ENCODE measurements at regions not wholly inside any gene's neighbourhood (a gene's known extent, or its start where the extent isn't known, plus 50 kb on each side); places are given as distances from the start of the nearest gene placed in this dataset.
"Not testable (repeated sequence)": the region's sequence is repeated elsewhere in the genome, so short reads cannot be mapped to it uniquely, and the experiment has no call there.

DNA sequence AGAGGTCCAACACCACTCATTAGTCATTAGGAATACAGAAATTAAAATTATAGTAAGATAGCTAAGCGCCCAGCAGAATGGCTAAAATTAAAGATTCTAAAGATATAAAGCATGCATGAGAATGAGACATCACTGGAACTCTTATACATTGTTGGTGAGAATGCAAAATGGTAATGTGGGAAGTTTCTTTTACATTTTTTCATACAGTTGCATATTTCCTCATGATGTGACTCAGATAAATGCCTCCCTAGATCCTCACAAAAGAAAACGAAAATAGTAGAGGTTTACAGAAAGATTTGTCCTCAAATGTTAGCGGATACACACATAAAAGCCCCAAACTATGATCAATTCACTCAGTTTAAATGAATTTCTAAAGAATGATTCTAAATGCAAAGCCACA is 633.7 kb upstream of the GJE1 start:
- no peak for DNase-seq (ENCODE audit: low read depth)

DNA sequence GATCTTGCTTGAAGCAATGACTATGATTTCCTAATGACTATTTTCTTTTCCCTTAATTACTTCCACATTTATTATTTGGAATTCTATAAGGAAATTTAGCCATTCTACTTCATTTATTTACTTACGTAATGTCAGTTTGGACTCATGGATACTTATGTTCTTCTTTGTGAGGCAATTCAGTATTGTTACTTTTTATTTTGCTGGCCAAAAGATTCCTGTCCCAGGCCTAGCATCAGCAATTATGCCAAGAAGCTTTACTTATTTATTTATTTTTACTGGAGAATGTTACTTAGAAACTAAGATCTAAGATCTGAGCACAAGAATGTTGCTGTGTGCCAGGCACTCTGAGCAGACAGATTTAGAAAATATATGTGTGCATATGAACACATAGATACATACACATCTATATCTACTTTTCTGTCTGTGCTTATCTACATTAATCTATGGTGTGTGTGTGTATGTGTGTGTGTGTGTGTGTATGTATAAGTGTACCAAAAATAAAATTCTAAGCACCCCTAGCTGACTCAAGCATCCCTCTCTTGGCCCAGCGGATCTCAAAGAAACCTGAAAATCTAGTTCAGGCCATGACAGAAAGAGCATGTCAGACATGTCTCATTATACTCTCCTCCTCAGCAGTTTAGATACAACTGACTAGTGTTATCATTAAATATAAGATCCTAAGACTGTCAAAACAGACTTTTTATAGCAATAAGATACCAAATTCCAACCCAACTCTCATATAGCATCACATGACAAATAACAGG is 640.0 kb upstream of the GJE1 start:
- no peak for DNase-seq (ENCODE audit: low read depth)

DNA sequence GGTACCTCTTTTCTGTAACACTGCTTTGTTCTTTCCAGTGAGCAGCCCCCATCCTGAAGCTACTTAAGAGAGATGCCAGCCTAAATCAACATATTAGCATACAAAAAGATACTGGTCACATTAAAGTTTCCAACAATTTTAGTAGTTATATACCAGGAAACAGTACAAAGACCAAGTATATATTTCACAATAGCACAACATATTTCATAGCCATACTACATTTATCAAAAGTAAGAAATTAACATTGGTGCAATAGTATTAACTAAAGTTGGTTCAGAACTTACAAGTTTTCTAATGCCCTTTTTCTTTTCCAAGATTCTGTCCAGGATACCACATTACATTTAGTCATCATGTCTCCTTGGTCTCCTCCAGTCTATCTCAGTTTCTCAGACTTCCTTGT is 641.0 kb upstream of the GJE1 start:
- no peak for DNase-seq (ENCODE audit: low read depth)

DNA sequence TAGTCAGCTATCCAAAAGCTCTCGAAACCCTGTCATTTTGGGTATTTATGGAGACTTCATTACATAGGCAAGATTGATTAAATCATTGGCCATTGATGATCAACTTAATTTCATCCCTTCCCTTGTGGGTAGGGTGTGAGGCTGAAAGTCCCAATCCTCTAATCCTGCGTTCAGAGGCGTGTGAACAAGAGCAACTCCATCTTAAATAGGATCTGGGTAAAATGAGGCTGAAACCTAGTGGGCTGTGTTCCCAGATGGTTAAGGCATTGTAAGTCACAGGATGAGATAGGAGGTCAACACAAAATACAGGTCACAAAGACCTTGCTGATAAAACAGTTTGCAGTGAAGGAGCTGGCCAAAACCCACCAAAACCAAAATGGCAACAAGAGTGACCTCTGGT is 641.7 kb upstream of the GJE1 start:
- DNase-seq (ENCODE audit: low read depth): no peak

DNA sequence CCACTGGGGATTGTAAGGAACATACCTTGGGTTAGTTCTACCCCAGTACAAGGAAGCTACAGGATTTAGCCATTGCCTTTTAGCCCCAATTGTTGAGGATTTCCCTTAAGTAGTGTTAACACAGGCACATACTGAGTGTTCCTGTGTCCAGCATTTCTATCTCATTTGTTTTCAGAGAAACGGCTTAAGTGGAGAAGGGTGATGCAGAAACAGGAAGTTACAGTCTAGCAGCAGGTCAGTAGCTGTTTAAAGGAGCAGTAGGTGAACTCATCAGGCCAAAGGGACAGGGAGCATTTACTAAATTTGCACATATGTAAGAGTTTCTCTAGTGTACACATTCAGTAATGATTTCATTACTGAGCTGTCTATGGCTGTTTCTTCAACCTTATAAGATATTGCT is 644.2 kb upstream of the GJE1 start:
- no peak for DNase-seq (ENCODE audit: low read depth)

DNA sequence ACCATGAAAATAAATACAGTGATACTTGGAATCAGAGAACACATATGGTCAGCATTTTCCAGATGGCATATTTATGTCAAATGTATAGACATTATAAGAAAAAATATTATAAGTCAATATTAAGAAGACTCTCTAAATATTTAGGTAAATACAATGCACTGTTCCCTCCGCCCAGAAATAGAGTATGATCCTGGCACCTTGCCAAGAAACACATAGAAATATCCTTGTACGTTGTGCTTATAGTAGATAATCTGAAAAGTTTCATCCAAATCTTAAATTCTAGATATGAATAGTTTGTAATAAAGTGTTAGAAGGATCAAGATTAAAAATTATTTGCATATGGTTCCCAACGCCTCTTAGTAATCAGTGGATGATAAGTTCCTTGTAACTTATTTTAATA is 645.8 kb upstream of the GJE1 start:
- no peak for DNase-seq (ENCODE audit: low read depth)

DNA sequence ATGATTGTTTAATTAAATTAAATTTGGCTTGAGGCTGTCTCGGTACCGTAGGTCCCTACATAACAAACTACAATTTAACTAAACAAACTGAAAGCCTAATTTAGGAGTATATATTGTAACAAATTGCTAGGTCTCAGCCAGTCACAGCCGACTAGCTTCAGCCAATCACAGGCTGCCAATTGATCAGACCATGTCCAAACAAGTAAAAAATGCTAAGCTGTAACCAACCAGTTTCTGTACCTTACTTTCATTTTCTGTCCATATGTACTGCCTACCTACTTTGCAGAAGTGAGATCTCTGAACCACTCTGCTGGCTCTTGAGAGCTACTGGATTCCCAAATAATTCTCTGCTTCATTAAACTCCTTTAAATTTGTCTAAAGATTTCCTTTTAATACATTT is 648.0 kb upstream of the GJE1 start:
- no peak for DNase-seq (ENCODE audit: low read depth)

DNA sequence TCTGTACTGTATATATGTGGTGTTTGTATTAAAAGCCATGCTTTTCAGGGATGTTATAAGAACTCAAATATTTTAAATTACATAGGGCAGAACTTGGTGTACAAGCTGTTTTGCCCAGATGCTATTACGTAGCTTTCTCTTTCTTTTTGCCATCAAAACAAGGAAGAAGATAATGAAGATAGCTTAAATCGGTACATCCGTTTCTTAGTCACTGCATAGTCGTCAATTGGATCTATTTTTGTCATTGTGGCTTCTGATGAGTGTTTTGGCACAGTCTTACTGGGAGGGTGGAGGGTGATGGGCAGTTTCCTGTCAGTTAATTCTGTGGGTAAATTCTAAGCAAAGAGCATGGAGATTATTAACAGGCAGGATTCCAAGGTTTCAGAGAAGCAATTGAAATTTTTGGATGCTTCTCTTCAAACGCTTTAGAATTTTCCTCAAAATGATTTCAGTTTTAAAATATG is 649.1 kb upstream of the GJE1 start:
- peak; percentile 30 for DNase-seq (ENCODE audit: low read depth)

DNA sequence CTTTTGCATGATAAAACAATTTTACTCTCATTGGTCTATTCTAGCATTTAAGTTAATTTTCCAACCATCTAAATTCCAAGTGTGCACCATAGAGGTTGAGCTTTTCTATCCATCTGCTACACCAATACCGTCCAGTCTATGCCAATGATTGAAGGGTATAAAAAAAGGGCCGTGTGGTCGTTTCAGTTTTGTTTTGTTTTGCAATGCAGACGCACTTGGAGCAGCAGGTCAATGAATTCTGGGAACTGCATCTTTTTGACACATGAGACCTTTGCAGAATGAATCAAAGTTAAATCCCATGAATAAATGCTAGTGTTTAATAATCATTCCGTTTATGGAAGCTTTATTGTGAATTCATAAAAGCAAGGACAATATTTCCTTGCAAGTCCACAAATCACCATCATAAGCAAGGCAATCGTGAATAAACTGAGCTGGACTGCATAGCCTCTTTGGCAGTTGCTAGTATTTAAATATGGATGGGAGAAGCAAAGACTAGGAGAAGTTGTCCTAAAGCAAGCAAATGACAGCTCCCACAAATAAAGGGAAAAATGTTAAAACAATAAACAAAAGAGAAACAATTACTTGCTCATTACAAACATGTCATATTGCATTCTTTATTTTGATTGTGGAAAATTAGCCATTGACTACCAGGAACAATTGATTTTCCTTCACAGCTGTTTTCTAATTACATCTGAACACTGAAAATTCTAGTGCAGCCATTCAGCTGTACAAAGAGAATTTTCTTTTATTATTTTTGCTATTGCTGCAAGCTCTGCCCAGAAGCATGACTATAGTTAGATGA is 649.7 kb upstream of the GJE1 start:
- DNase-seq (ENCODE audit: low read depth): no peak

DNA sequence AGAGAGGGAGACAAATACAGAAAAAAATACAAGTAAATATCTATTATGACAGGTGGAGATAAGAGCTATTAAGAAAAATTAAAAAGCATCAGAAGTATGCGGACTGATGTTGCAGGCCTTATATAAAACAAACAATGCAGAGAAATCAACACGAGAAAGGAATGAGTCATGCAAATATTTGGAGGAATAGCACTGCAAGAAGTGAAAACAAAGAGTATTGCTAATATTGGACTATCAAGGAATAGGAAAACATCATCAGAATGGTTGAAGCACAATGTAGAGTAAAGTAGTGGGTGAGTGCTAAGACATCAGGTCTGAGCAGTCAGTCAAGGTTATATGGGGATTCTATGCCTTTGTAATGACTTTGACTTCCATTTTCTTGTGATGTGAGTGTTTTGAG is 657.5 kb upstream of the GJE1 start:
- DNase-seq (ENCODE audit: low read depth): no peak

DNA sequence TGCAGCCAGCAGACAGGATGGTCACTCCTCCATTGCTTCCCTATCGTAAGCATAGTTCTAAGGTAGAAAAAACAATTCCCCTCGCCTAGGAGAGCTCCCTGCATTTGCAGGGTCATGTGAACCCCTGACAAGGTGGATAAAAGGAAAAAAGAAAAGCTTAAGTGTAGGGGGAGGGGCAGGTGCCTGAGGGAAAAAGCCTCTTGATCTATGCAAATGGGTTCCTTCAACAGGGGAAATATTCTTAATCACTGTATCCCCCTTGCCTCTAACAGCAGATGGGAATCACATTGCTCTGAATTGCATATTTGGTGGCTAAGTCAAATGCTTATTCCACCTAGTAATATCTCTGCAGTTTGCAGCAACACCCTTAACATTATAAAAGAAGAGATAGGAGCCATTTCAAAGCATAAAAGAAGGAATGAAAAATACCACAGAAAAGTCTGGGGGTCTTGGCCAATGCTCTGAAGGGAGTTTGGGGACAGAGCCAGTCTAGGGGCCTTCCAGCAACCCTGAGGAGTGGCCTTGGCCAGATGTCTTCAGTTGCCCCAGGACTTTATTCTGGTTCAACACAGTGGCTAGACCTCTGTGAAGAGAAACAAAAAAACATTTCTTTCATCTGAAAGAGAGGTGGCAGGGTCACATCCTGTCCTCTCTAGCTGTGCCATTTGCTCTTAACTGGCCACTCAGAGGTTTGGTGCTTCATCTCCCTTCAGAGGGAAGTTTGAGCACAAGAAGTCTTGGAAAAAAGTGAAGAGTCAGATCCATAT is 660.4 kb upstream of the GJE1 start:
- no peak for DNase-seq (ENCODE audit: low read depth)

DNA sequence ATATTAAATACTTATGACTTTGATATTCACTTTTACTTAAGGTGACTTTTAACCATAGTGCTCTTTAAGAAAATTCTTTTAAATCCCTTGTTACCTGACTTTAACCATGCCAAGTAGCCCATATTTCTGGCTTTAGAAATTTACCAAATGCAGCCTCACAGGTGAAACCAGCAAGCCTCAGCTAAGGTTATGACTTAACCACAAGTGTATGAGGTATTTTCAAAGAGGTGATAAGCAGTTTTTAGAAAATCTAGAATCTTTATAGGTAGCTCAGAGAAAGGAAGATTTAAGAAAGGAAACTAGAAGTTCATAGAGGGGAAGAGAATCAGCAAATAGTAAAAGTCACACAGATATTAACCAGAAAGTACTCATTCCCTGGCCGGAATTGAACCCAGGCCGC is 661.9 kb upstream of the GJE1 start:
- no peak for DNase-seq (ENCODE audit: low read depth)

DNA sequence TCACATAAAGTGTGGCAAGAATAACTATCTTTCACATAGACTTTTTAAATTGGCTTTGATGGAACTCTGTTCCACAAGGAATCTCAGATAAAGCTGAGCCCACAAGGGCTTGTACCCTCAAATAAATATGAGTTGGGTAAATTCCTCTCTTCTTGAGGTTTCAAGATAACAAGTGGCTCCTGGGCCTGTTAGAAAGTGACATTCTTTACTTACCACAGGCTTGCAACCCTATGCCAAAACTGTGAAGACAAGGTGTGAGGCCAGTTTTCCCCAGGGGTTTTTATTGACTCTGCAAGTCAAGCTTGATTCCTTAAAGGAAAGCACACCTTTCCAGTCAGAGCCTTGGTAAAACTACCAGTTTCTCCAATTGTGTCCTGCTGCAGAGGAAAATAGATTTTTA is 664.8 kb upstream of the GJE1 start:
- no peak for DNase-seq (ENCODE audit: low read depth)

DNA sequence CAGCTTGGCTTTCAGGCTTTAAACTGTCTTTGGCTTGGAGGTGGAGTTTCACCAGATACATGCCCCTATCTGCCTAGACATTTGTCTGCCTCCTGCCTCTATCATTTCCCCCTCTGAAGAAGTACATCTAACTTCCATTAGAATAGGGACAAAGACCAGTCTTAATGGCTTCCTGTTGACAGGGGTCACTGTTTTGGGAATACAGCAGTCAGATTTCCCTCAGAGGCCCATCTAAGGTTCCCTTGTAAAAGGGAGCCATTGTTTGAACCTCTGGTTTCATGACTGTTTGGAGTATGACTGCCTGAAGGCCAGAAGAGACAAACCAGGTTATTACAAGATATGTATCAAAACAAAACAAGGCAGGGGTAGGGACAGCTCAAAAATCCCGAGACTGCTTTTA is 665.7 kb upstream of the GJE1 start:
- no peak for DNase-seq (ENCODE audit: low read depth)

DNA sequence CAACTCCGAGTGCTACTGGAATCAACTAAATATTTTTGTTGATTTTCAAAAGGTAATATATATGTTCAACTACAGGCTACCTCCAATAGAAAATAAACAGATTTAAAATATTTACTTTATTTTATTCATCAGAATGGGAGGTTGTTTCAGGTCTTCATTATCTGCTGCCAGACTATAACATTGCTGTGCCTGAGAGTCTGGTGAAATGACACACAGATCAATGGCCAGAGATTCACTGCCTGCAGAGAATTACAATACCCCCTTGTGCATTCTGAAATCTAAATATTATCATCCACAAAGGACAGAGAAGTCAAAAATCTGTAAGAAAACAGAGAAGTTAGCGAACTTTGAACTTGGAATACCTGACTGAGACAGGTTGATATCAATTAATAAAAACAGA is 667.8 kb upstream of the GJE1 start:
- no peak for DNase-seq (ENCODE audit: low read depth)

DNA sequence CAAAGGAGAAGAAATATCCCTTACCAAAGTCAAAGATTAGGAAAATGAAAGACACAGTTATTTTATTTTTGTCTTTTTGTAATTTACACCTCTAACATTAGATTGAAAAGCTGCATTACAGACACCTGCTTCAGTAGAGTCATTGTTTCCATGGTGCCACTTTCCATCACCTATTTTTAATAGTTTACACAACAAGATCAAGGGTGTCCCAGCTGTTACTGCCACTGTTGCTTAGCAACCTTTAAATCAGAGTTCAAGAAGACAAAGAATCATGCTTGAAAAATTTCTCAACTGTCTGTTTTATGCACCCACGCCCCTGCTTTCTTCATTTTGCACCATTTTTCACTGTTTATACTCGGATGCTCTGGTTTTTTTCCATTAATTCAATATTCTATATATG is 668.2 kb upstream of the GJE1 start:
- DNase-seq (ENCODE audit: low read depth): no peak

DNA sequence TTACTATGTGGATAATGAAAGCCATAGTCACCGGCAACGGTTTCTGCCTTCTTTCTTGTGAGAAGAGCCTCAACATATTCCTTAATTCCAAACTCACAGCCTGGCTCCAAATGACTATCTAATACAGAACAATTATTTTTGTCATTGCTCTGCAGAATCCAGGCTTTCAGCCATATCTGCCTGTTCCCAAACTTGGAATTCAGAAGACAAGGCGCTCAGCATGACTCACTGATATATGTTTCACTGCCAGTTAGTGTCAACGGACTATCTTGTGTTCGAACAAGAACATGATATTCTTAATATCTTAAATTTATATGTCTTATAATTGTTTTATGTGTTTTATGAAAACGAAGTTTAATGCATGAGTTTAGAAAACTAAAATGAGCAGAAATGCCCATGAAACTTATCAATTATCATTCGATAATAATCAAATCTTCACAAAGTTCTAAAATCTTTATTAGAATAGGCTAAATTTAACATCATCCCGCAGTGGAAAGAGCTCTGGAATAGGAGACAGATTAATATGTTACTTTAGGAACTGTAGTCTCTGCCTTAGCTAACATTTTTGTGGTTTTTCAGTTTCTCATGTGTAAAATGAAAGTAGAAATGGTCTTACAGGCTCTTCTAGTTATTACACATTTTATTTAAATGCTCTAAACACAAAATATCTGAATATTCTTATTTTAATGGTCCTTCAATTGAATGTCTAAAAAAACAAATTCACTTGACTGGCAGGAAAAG is 669.3 kb upstream of the GJE1 start:
- no peak for DNase-seq (ENCODE audit: low read depth)

DNA sequence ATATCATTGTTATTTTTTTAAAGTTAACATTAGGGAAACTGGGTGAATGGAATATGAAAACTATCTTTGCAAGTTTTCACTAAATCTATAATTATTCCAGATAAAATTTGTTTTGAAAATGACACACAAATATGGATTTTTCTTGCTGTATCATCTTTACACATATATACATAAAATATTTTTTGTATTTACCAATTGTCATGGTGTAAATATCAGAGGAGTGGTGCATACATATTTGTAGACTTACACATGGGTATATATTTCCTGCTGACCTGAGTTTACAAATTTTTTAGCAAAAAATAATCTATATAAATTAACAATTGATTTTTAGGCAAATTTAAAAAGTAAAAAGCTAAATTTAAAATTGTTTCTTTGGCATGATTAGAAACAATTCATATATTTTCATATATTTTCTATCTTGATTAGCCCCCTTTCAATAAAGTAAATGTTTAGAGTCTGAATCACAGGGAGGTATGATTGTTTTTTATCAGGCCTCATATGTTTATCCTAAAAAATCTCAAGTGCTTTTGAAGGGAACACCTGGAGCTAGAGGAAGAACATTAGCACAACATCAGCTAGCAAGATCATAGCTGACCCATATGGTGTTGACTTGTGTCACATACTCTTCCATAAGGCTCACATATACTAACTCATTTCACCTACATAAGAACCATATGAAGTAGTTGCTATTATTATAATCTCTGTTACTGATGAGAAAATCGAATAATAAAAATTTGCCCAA is 671.8 kb upstream of the GJE1 start:
- no peak for DNase-seq (ENCODE audit: low read depth)

DNA sequence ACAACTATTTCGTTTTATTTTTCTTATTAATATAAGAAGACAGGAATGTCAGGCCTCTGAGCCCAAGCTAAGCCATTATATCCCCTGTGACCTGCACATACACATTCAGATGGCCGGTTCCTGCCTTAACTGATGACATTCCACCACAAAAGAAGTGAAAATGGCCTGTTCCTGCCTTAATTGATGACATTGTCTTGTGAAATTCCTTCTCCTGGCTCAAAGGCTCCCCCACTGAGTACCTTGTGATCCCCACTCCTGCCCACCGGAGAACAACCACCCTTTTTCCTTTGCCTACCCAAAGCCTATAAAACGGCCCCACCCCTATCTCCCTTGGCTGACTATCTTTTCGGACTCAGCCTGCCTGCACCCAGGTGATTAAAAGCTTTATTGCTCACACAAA is 672.5 kb upstream of the GJE1 start:
- not testable (repeated sequence) for DNase-seq (ENCODE audit: low read depth)

DNA sequence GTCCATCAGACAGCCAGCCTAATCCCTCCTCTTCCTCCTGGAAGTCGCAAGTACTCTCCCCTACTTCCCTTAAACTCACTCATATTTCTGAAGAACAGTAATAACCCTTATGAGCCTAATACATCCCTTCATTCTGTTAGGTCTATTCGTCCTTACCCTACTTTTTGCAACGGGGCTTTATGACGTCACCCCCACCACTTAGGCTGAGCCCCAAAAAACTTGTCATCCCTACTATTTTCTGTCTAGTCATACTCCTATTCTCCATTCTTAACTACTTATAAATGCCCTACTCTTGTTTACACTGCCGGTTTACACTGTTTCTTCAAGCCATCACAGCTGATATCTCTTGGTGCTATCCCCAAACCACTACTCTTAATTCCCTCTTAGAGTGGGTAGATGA is 674.7 kb upstream of the GJE1 start:
- not testable (repeated sequence) for DNase-seq (ENCODE audit: low read depth)

DNA sequence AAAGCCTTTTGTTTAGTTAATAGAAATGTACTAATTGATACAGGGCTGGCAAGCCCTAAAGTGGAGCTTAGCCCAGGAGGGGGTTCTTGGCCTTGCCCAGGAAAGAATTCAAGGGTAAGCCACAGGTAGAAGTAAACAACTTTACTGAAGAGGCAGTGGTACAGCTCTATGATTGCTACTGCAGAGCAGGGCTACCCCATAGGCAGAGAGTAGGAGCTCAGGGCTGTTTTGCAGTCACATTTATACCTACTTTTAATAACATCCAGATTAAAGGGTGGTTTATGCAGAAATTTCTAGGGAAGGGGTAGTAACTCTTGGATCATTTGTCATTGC is 680.4 kb upstream of the GJE1 start:
- DNase-seq (ENCODE audit: low read depth): no peak

Data from T-helper 22 cell (primary cell).